ENCODE measurements at regions not wholly inside any gene's neighbourhood (a gene's known extent, or its start where the extent isn't known, plus 50 kb on each side); places are given as distances from the start of the nearest gene placed in this dataset.

GRCh38 chr2:16608661-16609643 is 56.7 kb downstream of the CYRIA start:
- Histone ChIP-seq H3K4me3 (ENCODE audit: low read length) (peak overlapping the region; percentile 73), H3K9ac (ENCODE audit: low read length) (peak overlapping the region; percentile 78), H3K4me2 (ENCODE audit: low read length) (peak overlapping the region; percentile 97), H3K79me2 (replicated peaks; ENCODE audit: insufficient read depth, low read length) (no peaks in the 10 kb centered on the region), H3F3A (ENCODE audit: insufficient read depth, low read length, poor library complexity, severe bottlenecking) (no peaks in the 10 kb centered on the region), H4K20me1 (ENCODE audit: insufficient read depth) (no peaks in the 10 kb centered on the region), H3K27me3 (ENCODE audit: insufficient read depth, low read depth, low read length) (no peaks in the 10 kb centered on the region), H3K36me3 (ENCODE audit: insufficient read depth, low read length) (no peaks in the 10 kb centered on the region), H3K9me2 (ENCODE audit: insufficient read depth, low read length) (no peaks in the 10 kb centered on the region), H2AFZ (ENCODE audit: low read depth, low read length) (peak overlapping the region; percentile 96), H3K9me3 (ENCODE audit: low read length) (no peaks in the 10 kb centered on the region), H3K27ac (ENCODE audit: low read length) (peak overlapping the region; percentile 90)
- TF ChIP-seq POLR2AphosphoS5 (IDR thresholded peaks at IDR 0.05) (peak; percentile 46), REST (IDR thresholded peaks at IDR 0.05; ENCODE audit: borderline replicate concordance) (no peak), TAF1 (IDR thresholded peaks at IDR 0.05; ENCODE audit: low read depth) (no peak), SMC3 (conservative IDR thresholded peaks at IDR 0.05; ENCODE audit: poor library complexity) (peak; percentile 94), EP300 (conservative IDR thresholded peaks at IDR 0.05; ENCODE audit: poor library complexity, severe bottlenecking) (peak; percentile 36), EZH2 (IDR thresholded peaks at IDR 0.05; ENCODE audit: borderline replicate concordance, insufficient read depth, low read length, poor library complexity, severe bottlenecking) (no peak), MXI1 (conservative IDR thresholded peaks at IDR 0.05; ENCODE audit: poor library complexity, severe bottlenecking) (peak; percentile 71), CTCF (IDR thresholded peaks at IDR 0.05; ENCODE audit: poor library complexity, severe bottlenecking) (peak; percentile 94), RAD21 (conservative IDR thresholded peaks at IDR 0.05) (peak; percentile 92)

DNA sequence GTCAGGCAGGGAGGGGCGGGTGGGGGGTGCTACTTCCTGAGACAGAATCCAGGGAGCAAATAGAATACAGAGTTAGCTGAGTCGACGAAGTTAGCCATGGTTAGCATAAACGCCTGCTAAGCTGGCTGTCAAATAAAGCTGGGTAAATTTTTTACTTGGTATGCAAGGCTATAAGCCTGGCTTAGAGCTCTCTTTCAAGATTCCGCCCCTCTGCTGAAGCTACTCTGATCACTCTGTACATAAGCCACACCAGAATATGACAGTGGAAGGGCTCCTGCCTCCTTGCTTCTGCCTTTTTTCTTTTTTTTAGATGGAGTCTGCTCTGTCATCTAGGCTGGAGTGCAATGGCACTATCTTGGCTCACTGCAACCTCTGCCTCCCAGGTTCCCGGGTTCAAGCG is 58.3 kb downstream of the CYRIA start:
- TF ChIP-seq REST (IDR thresholded peaks at IDR 0.05; ENCODE audit: borderline replicate concordance) (no peak), RAD21 (conservative IDR thresholded peaks at IDR 0.05) (no peak), TAF1 (IDR thresholded peaks at IDR 0.05; ENCODE audit: low read depth) (no peak)
- H3K9me2 ChIP-seq (ENCODE audit: insufficient read depth, low read length), result no peaks in the 10 kb centered on the region
- no peaks in the 10 kb centered on the region for H4K20me1 ChIP-seq (ENCODE audit: insufficient read depth)
- no peak overlapping the region for H3K27ac ChIP-seq (ENCODE audit: low read length)
- H3F3A ChIP-seq (ENCODE audit: insufficient read depth, low read length, poor library complexity, severe bottlenecking), result no peaks in the 10 kb centered on the region
- no peak overlapping the region for H3K4me2 ChIP-seq (ENCODE audit: low read length)
- no peaks in the 10 kb centered on the region for H3K79me2 ChIP-seq (replicated peaks; ENCODE audit: insufficient read depth, low read length)
- H2AFZ ChIP-seq (ENCODE audit: low read depth, low read length), result no peak overlapping the region
- no peaks in the 10 kb centered on the region for H3K27me3 ChIP-seq (ENCODE audit: insufficient read depth, low read depth, low read length)
- H3K9ac ChIP-seq (ENCODE audit: low read length), result no peak overlapping the region
- no peaks in the 10 kb centered on the region for H3K9me3 ChIP-seq (ENCODE audit: low read length)
- H3K36me3 ChIP-seq (ENCODE audit: insufficient read depth, low read length), result no peaks in the 10 kb centered on the region
- H3K4me3 ChIP-seq (ENCODE audit: low read length), result no peak overlapping the region
